ENCODE measurements at regions not wholly inside any gene's neighbourhood (a gene's known extent, or its start where the extent isn't known, plus 50 kb on each side); places are given as distances from the start of the nearest gene placed in this dataset.

- TF ChIP-seq CTCF (conservative IDR thresholded peaks at IDR 0.05 in 1 of 2, IDR thresholded peaks at IDR 0.05 in 1 of 2; ENCODE audit: extremely low read depth in 1 of 2, insufficient read depth in 1 of 2, low read depth in 1 of 2, low read length in 2 of 2), result no peak
- TF ChIP-seq EZH2 (IDR thresholded peaks at IDR 0.05; ENCODE audit: borderline replicate concordance, low read length), result no peak
Measured at GRCh38 chr6:4533576-4533975, 242.6 kb upstream of the CDYL start.
